ENCODE measurements at regions not wholly inside any gene's neighbourhood (a gene's known extent, or its start where the extent isn't known, plus 50 kb on each side); places are given as distances from the start of the nearest gene placed in this dataset.

DNA sequence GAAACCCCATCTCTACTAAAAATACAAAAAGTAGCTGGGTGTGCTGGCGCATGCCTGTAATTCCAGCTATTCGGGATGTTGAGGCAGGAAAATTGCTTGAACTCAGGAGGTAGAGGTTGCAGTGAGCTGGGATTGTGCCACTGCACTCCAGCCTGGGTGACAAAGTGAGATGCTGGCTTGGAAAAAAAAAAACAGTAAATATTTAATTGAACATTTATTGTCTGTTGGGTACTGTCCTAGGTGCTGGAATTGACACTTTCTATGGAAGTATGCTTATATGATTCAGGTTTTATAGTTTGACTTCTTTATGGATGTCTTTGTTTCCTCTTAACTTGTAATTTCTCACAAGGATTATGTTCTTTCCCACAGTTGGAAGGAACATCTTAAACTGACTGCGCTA, 633.1 kb upstream of the SETBP1 start:
- intact Hi-C loops (cut with micrococcal nuclease) = no loop called here

DNA sequence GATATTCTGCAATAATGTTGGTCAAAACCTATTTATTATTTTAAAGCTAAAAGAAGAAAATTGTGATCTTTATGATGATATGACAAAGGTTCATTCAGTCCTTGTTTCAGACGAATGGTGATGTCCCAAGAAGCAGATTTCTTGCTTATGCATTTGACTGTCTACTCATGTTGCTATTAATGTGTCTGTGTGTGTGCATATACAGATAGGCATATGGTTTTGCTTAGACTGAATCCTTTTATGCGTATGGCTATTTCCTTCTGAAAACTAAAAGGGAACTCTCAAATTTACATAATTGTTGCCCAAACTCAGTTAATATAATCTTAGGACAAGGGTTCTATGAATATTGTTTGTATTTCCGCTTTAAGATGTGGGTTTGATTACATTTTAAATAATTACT, 632.3 kb upstream of the SETBP1 start:
- intact Hi-C loops (cut with micrococcal nuclease) = no loop called here

DNA sequence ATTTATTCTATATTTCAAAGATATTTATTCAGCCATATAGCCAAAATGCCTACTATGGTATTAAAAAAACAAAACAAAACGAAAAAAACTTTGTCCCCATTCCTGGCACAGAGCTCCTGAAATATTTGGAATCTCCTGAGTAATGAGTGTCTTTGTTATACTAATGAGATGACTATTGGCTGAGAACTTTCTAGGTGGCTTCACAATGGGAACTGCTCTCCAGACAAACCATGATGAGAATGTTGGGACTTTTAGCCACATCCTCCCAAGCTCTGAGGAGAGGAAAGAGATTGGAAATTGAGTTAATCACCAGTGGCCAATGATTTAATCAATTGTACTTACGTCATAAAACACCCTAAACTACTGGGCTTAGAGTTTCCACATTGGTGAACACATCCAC, 631.8 kb upstream of the SETBP1 start:
- intact Hi-C loops (cut with micrococcal nuclease) = no loop called here

DNA sequence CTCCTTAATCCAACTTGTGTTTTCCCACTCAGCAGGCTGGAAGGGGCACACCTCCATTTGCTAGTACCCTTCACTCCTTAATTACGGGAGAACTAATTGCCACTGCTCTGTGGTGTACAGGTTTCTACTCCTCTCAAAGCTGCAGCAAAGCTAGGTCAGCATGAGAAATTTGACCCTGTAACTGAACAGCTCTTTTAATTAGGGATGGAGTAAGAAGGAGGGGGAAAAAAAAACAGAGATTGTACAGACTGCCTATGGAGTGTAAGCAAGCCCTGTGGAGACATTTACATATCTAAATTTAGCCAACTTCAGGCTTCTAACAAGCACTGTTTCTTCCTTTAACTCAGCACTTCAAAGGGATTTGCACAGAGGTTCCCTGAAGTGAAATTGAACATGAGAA, 629.7 kb upstream of the SETBP1 start:
- intact Hi-C loops (cut with micrococcal nuclease) = no loop called here

DNA sequence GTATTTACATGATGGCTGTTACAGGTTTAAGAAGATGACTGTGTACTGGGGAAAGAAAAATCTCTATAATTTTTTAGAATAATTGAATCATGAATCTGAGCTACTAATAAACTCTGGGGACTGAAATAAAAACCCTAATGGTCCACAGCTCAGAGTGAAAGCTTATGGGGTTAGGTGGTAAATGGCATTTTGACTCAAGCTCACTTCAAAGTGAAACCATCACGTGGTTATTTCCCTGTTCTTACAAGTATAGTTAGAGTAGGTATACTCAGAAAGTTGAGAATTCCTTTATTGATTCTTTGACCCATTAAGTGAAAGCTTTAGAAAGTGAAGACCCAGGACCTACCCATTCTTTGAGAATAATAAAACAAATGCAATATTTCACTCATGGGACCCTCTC, 626.2 kb upstream of the SETBP1 start:
- intact Hi-C loops (cut with micrococcal nuclease) = no loop called here

DNA sequence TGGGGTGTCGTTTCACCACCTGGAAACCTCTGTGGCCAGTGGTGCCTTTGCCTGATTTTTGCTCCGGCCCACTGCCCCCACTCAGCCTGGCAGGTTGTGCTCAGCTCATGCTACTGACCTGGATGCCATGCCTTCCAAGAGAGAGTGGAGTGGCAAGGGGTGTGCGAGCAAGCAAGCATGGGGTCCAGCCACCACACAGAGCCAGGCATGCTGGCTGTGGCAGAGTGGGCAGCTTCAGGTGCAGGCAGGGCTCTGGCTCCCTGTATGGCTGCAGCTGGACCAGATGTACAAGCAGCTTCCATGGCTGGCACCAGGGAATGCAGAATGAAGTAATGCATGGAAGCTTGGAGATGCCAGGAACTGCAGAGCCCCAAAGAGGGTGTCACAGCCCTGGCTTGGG, 620.5 kb upstream of the SETBP1 start:
- intact Hi-C loops (cut with micrococcal nuclease) = no loop called here

DNA sequence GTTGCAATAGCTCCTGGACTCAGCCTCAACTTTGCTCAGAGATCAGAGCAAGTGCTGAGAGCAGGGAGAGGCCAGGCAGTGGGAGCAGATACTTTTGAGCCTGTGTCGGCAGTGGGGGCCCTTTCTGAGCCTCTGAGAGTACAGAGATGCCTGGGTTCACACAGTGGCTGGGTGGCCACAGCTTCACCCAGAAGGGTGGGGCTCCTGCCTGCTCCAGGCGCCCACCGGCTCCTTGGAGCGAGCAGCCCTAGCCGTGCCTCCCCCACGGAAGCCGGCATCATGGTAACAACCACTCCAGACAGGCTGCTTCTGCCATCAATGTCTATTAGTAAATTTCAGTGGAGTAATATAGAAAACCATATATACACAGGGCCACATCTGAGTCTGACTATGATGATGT, 619.2 kb upstream of the SETBP1 start:
- intact Hi-C loops (cut with micrococcal nuclease) = no loop called here

DNA sequence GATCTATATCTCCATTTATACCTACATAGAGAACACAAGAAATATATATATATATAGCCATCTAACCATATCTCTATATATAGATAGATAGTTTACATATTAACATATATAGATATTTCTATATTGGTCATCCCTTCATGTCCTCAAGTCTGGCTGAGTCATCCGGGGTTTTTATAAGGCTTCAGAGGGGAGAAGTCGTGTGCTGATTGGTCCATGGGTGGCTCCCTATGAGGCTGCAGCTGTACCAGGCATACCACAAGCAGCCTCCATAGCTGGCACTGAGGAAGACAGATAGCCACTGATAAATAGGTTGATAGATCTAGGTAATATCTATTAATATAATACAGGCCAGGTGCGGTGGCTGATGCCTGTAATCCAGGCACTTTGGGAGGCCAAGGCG, 618.3 kb upstream of the SETBP1 start:
- intact Hi-C loops (cut with micrococcal nuclease) = no loop called here

DNA sequence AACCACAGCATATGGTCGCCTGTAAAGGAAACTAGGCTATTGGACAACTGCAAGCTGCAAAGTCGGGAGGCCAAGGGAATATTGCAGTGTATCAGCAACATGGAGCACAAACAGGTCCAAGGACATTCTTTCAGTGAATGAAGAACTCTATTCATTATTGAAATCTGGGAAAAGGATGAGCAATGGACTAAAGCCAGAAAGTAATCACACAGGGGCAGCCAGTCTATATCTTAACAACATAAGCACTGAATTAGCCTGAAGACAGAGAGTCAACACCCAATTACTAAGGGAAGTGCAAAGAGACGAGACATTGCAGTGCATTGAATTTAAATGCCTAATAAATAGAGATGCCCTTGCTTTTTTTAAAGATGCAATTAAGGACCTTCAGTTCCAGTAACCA, 615.5 kb upstream of the SETBP1 start:
- intact Hi-C loops (cut with micrococcal nuclease) = no loop called here

DNA sequence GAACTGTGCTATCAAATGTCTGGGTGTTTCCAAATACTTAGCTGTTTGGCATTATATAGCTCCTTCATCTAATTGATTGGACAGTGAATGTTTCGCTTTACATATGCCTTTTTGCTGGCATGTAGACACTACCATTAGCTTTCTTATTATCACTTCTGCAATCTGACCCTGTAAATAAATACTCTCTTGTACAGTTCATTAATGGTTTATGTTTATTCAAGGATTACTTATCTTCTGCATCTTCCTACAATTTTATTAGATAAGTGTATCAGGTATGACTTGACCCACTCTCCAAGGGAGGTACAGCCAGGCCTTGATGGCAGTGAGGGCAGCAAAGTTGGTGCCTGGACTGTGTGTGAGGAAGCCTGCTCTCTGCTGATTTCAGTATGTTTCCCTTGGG, 614.1 kb upstream of the SETBP1 start:
- intact Hi-C loops (cut with micrococcal nuclease) = no loop called here

DNA sequence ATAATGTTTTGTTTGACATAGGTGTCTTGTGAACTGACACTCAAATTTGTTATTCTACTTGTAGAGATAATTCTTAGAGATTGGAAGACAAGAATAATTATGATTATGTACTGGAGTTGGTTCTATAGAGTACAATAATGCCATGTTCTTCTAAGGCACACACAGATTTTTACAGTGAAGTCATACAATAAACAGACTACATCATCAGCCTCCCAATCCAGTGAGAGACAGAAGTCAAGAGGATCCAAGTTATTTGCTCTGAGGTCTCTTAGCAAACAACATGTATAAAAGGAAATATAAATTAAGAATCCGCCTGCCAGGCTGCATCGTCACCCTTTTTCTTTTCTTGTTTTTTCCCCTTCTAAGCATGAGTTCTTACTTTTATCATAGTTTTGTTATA, 613.5 kb upstream of the SETBP1 start:
- intact Hi-C loops (cut with micrococcal nuclease) = no loop called here

DNA sequence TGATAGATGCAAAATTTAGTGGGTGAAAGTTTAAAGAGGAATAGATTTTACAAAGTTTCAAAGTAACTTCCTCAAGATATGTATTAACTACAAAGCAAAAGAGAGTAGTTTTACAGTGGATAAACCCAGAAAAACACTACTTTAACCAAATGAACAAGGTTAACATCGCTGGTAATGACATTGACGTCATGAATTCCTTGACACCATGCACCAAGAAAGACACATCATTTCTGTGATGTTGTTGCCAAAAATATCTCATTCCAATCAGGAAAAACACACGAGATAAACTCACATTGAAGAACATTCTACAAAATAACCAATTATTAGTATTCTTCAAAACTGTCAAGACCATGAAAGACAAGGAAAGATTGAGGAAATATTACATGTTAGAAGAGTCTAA, 605.6 kb upstream of the SETBP1 start:
- intact Hi-C loops (cut with micrococcal nuclease) = no loop called here

DNA sequence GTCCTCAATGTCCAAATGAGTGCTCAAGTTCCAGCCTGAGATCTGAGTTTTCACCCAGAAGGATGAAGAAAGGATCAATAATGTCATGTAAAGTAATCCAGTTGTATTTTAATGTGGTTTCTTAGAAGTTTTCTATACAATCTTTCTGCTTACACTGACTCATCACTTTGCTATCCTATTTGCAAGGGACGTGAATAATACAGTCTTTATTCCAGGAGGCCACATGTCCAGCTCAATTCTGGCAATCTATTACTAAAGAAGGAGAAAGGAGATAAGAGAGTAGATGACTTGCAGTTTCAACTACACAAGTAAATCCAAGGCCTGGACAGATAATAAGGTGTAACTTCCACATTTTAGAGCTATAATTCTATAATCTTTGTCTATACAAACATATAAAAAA, 601.1 kb upstream of the SETBP1 start:
- intact Hi-C loops (cut with micrococcal nuclease) = no loop called here

DNA sequence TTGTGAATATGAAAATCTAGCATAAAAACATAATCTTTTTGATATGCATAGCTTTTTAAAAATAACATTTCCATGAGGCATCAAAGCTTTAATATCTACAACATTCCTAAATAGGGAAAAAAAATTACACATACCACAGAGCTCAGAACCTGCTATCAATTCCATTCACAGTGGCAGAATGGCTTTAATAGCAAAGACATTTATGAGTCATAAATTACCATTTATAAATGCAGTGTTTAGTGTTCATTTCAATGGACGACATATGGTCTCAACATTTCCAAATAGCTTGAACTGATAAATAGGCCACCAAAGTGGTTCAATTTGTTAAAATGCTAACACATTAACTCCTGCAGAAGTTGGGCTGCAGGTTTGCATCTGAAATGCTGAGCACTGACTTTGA, 600.6 kb upstream of the SETBP1 start:
- intact Hi-C loops (cut with micrococcal nuclease) = no loop called here

DNA sequence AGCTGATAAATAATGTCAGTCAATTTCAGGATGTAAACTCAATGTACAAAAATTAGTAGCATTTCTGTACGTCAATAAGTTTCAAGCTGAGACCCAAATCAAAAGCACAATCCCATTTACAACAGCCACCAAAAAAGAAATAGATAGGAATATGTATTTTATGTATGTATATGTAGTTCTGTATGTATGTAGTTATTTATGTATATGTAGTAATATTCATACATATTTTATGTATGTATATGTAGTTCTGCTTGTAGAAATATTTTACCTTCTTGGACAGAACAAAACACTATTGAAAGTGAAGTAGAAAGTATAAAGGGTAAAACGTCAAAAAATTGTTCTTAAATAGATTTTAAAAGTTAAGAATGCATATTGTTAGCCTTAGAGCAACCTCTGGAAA, 591.0 kb upstream of the SETBP1 start:
- intact Hi-C loops (cut with micrococcal nuclease) = no loop called here

DNA sequence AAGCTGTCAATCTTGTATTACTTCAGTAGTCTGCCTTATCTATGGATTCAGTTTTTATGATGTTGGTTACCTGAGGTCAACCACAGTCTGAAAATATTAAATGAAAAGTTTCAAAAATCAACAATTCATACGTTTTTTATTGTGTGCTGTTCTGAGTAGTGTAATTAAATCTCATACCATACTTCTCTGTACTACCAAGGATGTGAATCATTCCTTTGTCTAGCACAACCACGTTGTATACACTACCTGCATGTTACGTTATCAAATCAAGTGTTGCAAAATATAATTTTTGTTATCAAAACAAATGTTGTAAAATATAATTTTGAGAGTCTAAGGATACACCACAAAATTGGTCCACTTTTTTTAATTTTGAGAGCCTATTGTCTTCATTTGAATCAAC, 590.2 kb upstream of the SETBP1 start:
- intact Hi-C loops (cut with micrococcal nuclease) = no loop called here

DNA sequence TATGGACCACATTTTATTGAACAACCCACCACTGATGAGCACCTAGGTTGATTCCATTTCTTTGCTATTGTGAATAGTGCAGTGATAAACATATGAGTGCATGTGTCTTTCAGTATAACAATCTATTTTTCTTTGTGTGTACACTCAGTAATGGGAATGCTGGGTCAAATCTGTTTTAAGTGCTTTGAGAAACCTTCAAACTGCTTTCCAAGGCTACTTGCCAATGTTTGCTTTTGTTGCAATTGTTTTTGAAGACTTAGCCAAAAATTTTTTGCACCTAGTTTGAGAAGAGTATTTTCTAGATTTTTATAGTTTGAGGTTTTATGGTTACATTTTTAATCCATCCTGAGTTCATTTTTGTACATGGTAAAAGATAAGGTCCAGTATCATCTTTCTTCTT, 587.4 kb upstream of the SETBP1 start:
- intact Hi-C loops (cut with micrococcal nuclease) = no loop called here

DNA sequence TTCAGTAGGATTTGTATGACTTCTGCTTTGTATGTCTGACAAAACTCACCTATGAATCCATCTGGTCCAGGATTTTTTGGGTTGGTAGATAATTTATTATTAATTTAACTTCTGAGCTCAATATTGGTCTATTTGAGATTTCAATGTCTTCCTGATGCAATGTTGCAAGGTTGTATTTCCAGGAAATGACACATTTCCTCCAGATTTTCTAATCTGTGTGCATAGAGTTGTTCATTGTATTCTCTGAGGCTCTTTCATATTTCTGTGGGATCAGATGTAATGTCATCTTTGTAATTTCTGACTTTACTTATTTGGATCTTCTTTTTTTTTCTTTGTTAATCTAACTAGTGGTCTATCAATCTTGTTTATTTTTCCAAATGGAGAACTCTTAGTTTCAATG, 584.7 kb upstream of the SETBP1 start:
- intact Hi-C loops (cut with micrococcal nuclease) = no loop called here

DNA sequence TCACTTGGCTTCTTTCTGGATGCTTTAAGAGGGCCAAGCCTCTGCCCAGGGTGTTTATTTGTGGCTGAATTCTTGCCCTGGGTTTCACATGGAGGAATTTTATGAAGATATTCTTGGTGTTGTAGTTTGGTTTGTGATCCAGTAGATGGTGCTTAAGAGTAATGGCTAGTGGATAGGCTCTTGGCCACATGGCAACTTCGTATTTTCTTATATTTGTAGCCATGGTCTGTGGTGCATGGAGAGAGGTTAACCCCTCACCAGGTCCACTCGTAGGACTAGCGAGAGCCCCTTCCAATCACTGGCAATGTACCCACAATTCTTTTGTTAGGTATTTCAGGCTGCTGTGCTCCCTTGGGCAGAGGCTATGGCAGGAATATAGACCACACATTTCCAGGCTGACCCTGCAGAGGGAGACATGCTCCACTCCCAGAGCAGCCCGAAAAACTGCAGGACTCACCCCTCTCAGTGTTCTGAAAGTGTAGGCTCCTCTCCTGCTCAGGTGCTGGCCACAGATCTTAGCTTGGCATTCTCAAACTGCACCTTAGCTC, 582.1 kb upstream of the SETBP1 start:
- intact Hi-C loops (cut with micrococcal nuclease) = no loop called here

DNA sequence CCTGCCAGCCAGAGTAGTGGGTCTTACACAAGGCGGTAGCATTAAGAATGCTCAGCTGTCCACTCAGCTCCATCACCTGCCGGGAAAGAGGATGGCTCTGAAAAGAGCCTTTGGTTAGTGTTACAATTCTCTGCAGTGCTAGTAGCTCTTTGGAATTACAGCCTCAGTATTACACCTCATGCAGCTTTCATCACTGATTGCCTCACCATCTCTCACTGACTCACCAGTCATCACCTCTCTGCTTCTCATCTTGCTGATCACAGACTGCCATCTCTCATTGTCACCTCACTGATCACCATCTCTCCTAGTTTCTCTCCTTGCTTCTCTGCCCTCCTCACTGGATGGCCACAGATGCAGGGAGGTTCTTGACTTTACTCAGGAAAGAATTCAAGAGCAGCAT, 573.5 kb upstream of the SETBP1 start:
- intact Hi-C loops (cut with micrococcal nuclease) = no loop called here

DNA sequence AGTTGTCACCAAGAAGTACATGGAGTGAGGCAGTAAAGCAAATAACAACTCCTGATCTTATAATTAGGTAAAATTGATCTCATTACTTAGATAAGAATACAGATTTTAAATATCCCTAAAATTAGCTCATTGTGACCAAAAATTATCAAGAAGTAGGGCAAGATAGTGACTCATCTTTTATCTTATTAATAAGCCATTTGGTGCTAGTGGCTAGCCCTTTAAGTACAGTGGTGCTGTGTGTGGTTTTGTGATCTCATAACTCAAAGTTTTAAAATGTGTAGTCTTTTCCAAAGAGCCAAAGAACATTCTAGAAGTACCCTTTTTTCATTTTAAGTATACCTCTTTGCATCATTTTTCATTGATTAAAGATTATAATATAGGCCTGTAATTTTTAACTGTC, 569.4 kb upstream of the SETBP1 start:
- intact Hi-C loops (cut with micrococcal nuclease) = no loop called here

DNA sequence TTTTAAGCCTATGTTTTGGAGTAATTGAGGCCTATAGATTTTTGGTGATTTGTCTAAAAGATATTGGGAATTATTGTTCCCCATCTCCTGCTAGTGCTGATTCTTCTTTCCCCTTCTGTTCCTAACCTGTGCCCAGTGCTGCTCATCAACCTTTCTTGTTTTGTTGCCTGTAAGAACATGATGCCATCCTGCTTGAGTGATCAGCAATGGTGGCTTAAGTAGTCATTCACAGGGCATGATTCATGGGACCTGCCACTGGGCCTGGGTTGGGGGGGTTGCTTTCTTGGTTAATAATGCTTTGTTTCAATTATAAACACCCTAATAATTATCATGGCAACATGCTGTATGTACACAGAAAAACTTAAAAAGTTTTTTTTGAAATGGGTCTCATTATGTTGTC, 562.9 kb upstream of the SETBP1 start:
- intact Hi-C loops (cut with micrococcal nuclease) = no loop called here

DNA sequence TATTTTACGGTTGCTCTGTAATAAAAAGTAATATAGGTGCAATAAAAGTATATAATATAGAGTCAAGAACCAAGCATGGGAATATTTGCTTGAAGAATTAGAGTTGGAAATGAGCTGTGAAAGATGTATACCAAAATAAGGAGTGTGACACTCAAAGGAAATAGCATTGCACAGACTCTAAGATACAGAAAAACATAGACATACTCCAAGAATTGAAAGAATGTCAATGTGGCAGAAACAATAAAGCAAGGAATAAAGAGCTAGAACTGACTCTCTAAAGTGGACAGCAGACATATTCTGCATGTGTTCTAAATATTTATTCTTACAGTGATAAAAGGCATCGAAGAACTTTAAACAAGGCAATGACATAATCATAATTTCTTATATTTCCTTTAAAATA, 561.1 kb upstream of the SETBP1 start:
- intact Hi-C loops (cut with micrococcal nuclease) = no loop called here

DNA sequence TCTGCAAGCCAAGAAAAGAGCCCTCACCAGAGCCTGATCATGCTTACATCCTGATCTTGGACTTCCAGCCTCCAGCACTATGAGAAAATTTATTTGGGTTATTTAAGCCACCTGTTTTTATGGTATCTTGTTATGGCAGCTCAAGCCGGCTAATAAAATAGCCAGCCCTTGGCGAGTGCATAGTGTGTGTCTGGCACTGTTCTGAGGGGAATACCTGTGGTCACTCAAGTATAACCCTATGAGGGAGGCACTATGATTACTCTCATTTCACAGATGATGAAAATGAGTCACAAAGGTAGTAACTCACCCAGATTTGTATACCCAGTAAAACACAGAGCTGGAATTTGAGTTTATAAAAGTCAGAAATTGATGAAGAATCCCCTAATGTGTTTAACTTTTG, 556.9 kb upstream of the SETBP1 start:
- intact Hi-C loops (cut with micrococcal nuclease) = no loop called here

All from T-helper 1 cell treated with Interleukin-12 subunit alpha and Interleukin-12 subunit beta and Interleukin-4 antibody, amounts not matched to agents 30 ng/mL and 1 ng/mL, for 36 hours (primary cell).